ENCODE measurements at regions not wholly inside any gene's neighbourhood (a gene's known extent, or its start where the extent isn't known, plus 50 kb on each side); places are given as distances from the start of the nearest gene placed in this dataset.

GRCh38 chr5:164518067-164518740, 1012.8 kb downstream of the MAT2B start:
- intact Hi-C loops (cut with micrococcal nuclease) (no loop called here), dilution Hi-C loops (cut with MboI; ENCODE audit: extremely low pct_ligation_motif_present, low sequenced_read_pairs) (no loop called here)
- no TSS peak for BruUV-seq (replicated peaks)
- POLR2A ChIA-PET, result no interaction called here
- DNase-seq (ENCODE audit: low read depth, low spot score) (peak; percentile 2), FAIRE-seq (no peak)
- Histone ChIP-seq H3K27ac (ENCODE audit: insufficient read depth, low read depth, low read length) (no peak overlapping the region), H3K4me2 (ENCODE audit: insufficient read depth, low read length) (no peak overlapping the region), H4K20me1 (replicated peaks; ENCODE audit: control insufficient read depth, extremely low read depth, insufficient read depth, low read length) (no peaks in the 10 kb centered on the region), H3K9me3 (replicated peaks; ENCODE audit: control insufficient read depth, insufficient read depth, low read length) (no peaks in the 10 kb centered on the region), H3K36me3 (ENCODE audit: control insufficient read depth in 2 of 2, extremely low read depth in 1 of 2, insufficient read depth in 2 of 2, low read length in 2 of 2) (no peaks in the 10 kb centered on the region), H2AFZ (ENCODE audit: low read depth, low read length) (no peak overlapping the region), H3K79me2 (ENCODE audit: control insufficient read depth, insufficient read depth, low read length) (no peaks in the 10 kb centered on the region), H3K9ac (replicated peaks; ENCODE audit: extremely low read depth, insufficient read depth, low read length) (no peak overlapping the region), H3K9me1 (replicated peaks; ENCODE audit: control insufficient read depth, extremely low read depth, insufficient read depth, low read length) (no peaks in the 10 kb centered on the region), H3K27me3 (ENCODE audit: control insufficient read depth in 2 of 2, insufficient read depth in 2 of 2, low read length in 2 of 2) (no peaks in the 10 kb centered on the region), H3K4me3 (replicated peaks in 1 of 3; ENCODE audit: insufficient read depth in 1 of 3, low read depth in 1 of 3, low read length in 3 of 3) (no peak overlapping the region), H3K4me1 (ENCODE audit: control insufficient read depth, extremely low read depth, insufficient read depth, low read length) (no peaks in the 10 kb centered on the region)
- TF ChIP-seq MYC (IDR thresholded peaks at IDR 0.05; ENCODE audit: low read depth, low read length), result no peak
- peak; percentile 41 for TF ChIP-seq GATA2 (IDR thresholded peaks at IDR 0.05; ENCODE audit: insufficient read depth, insufficient read length, low read depth, low read length)
- no peak for TF ChIP-seq POLR2AphosphoS5 (IDR thresholded peaks at IDR 0.05; ENCODE audit: insufficient read depth, low read depth, low read length)
- CTCF ChIA-PET, result interaction anchor here (1.8 kb wide), 1 partner anchor 14 kb away, joined by 7 read pairs; no protein-coding TSS in a partner anchor

- ChIA-PET POLR2A (no interaction called here), CTCF (interaction anchor here (1.8 kb wide), 1 partner anchor 14 kb away, joined by 7 read pairs; no protein-coding TSS in a partner anchor)
- no peaks in the 10 kb centered on the region for H3K9me3 ChIP-seq (replicated peaks; ENCODE audit: control insufficient read depth, insufficient read depth, low read length)
- no peak for FAIRE-seq
- H3K9me1 ChIP-seq (replicated peaks; ENCODE audit: control insufficient read depth, extremely low read depth, insufficient read depth, low read length), result no peaks in the 10 kb centered on the region
- dilution Hi-C loops (cut with MboI; ENCODE audit: extremely low pct_ligation_motif_present, low sequenced_read_pairs) (no loop called here), intact Hi-C loops (cut with micrococcal nuclease) (no loop called here)
- H3K27me3 ChIP-seq (ENCODE audit: control insufficient read depth in 2 of 2, insufficient read depth in 2 of 2, low read length in 2 of 2), result no peaks in the 10 kb centered on the region
- TF ChIP-seq POLR2AphosphoS5 (IDR thresholded peaks at IDR 0.05; ENCODE audit: insufficient read depth, low read depth, low read length), result no peak
- TF ChIP-seq MAX (IDR thresholded peaks at IDR 0.05; ENCODE audit: insufficient read depth, insufficient read length), result no peak
- TF ChIP-seq GATA2 (IDR thresholded peaks at IDR 0.05; ENCODE audit: insufficient read depth, insufficient read length, low read depth, low read length), result no peak
- no peak for TF ChIP-seq EZH2 (IDR thresholded peaks at IDR 0.05; ENCODE audit: borderline replicate concordance, low read depth, low read length, severe bottlenecking)
- no peak for TF ChIP-seq POLR2A (IDR thresholded peaks at IDR 0.05; ENCODE audit: low read depth, low read length)
- TF ChIP-seq MYC (IDR thresholded peaks at IDR 0.05; ENCODE audit: low read depth, low read length), result no peak
- TF ChIP-seq JUN (IDR thresholded peaks at IDR 0.05; ENCODE audit: borderline replicate concordance, insufficient read depth, insufficient read length, low read depth), result no peak
- TF ChIP-seq FOS (IDR thresholded peaks at IDR 0.05; ENCODE audit: borderline replicate concordance, insufficient read depth, low read length), result no peak
- TF ChIP-seq, protein P1, sequence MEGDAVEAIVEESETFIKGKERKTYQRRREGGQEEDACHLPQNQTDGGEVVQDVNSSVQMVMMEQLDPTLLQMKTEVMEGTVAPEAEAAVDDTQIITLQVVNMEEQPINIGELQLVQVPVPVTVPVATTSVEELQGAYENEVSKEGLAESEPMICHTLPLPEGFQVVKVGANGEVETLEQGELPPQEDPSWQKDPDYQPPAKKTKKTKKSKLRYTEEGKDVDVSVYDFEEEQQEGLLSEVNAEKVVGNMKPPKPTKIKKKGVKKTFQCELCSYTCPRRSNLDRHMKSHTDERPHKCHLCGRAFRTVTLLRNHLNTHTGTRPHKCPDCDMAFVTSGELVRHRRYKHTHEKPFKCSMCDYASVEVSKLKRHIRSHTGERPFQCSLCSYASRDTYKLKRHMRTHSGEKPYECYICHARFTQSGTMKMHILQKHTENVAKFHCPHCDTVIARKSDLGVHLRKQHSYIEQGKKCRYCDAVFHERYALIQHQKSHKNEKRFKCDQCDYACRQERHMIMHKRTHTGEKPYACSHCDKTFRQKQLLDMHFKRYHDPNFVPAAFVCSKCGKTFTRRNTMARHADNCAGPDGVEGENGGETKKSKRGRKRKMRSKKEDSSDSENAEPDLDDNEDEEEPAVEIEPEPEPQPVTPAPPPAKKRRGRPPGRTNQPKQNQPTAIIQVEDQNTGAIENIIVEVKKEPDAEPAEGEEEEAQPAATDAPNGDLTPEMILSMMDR (IDR thresholded peaks at IDR 0.05; ENCODE audit: extremely low read depth in 1 of 2, insufficient read depth in 1 of 2, low read depth in 1 of 2, low read length in 2 of 2), result no peak
- BruUV-seq (replicated peaks), result no TSS peak
- no peaks in the 10 kb centered on the region for H4K20me1 ChIP-seq (replicated peaks; ENCODE audit: control insufficient read depth, extremely low read depth, insufficient read depth, low read length)
- no peaks in the 10 kb centered on the region for H3K4me1 ChIP-seq (ENCODE audit: control insufficient read depth, extremely low read depth, insufficient read depth, low read length)
- no peak for DNase-seq (ENCODE audit: low read depth, low spot score)
- H3K36me3 ChIP-seq (ENCODE audit: control insufficient read depth in 2 of 2, extremely low read depth in 1 of 2, insufficient read depth in 2 of 2, low read length in 2 of 2), result no peaks in the 10 kb centered on the region
- no peak overlapping the region for H3K27ac ChIP-seq (ENCODE audit: insufficient read depth, low read depth, low read length)
- H3K79me2 ChIP-seq (ENCODE audit: control insufficient read depth, insufficient read depth, low read length), result no peaks in the 10 kb centered on the region
- no peak overlapping the region for H3K4me3 ChIP-seq (replicated peaks in 1 of 3; ENCODE audit: insufficient read depth in 1 of 3, low read depth in 1 of 3, low read length in 3 of 3)
- H3K9ac ChIP-seq (replicated peaks; ENCODE audit: extremely low read depth, insufficient read depth, low read length), result no peak overlapping the region
- H3K4me2 ChIP-seq (ENCODE audit: insufficient read depth, low read length), result no peak overlapping the region
- no peak overlapping the region for H2AFZ ChIP-seq (ENCODE audit: low read depth, low read length)
Measured at GRCh38 chr5:164518741-164519080, 1013.3 kb downstream of the MAT2B start.

Measured in endothelial cell of umbilical vein (primary cell).